ENCODE measurements at regions not wholly inside any gene's neighbourhood (a gene's known extent, or its start where the extent isn't known, plus 50 kb on each side); places are given as distances from the start of the nearest gene placed in this dataset.
A peak's percentile ranks its signal among the peaks of the same experiment; 100 is the strongest.

GRCh38 chr10:114767101-114767985, 54.2 kb upstream of the FHIP2A start:
- POLR2A ChIA-PET = interaction anchor here (0.7 kb wide), 2 partner anchors 55 to 82 kb away, joined by 3 to 4 read pairs; no protein-coding TSS in a partner anchor
- H3K27me3 ChIP-seq (ENCODE audit: control insufficient read depth, insufficient read depth, low read length) = no peaks in the 10 kb centered on the region
- no peak for TF ChIP-seq CTCF (IDR thresholded peaks at IDR 0.05; ENCODE audit: low read depth, low read length)
- CTCF ChIA-PET = interaction anchor here (0.8 to 1.0 kb wide), 3 partner anchors 19 to 464 kb away, joined by 3 read pairs; partner anchors contain the start of gene FHIP2A
- no peaks in the 10 kb centered on the region for H3K9me3 ChIP-seq (ENCODE audit: control insufficient read depth, insufficient read depth, low read length)
- H3K27ac ChIP-seq (ENCODE audit: low read depth, low read length) = no peak overlapping the region
- DNase-seq (ENCODE audit: low read depth, low spot score) = peak; percentile 24
- H3K4me3 ChIP-seq (ENCODE audit: low read depth, low read length) = peak overlapping the region; percentile 65

- no peaks in the 10 kb centered on the region for H3K9me3 ChIP-seq (ENCODE audit: control insufficient read depth, insufficient read depth, low read length)
- ChIA-PET CTCF (no interaction called here), POLR2A (interaction anchor here (0.7 kb wide), 1 partner anchor 83 kb away, joined by 4 read pairs; no protein-coding TSS in a partner anchor)
- no peak overlapping the region for H3K27ac ChIP-seq (ENCODE audit: low read depth, low read length)
- H3K27me3 ChIP-seq (ENCODE audit: control insufficient read depth, insufficient read depth, low read length) = no peaks in the 10 kb centered on the region
- TF ChIP-seq CTCF (IDR thresholded peaks at IDR 0.05; ENCODE audit: low read depth, low read length) = no peak
- DNase-seq (ENCODE audit: low read depth, low spot score) = no peak
- peak overlapping the region; percentile 65 for H3K4me3 ChIP-seq (ENCODE audit: low read depth, low read length)
Observed at GRCh38 chr10:114767986-114768821, 53.4 kb upstream of the FHIP2A start.

- Histone ChIP-seq H3K9me3 (ENCODE audit: control insufficient read depth, insufficient read depth, low read length) (no peaks in the 10 kb centered on the region), H3K27ac (ENCODE audit: low read depth, low read length) (no peak overlapping the region), H3K4me3 (ENCODE audit: low read depth, low read length) (no peak overlapping the region), H3K27me3 (ENCODE audit: control insufficient read depth, insufficient read depth, low read length) (no peaks in the 10 kb centered on the region)
- no peak for DNase-seq (ENCODE audit: low read depth, low spot score)
- no peak for TF ChIP-seq CTCF (IDR thresholded peaks at IDR 0.05; ENCODE audit: low read depth, low read length)
- POLR2A ChIA-PET = no interaction called here
- CTCF ChIA-PET = no interaction called here
Observed at GRCh38 chr10:114770009-114770408, 51.6 kb upstream of the FHIP2A start.

- Histone ChIP-seq H3K27ac (ENCODE audit: low read depth, low read length) (no peak overlapping the region), H3K27me3 (ENCODE audit: control insufficient read depth, insufficient read depth, low read length) (no peaks in the 10 kb centered on the region), H3K4me3 (ENCODE audit: low read depth, low read length) (no peak overlapping the region), H3K9me3 (ENCODE audit: control insufficient read depth, insufficient read depth, low read length) (no peaks in the 10 kb centered on the region)
- CTCF ChIA-PET = interaction anchor here (1.3 kb wide), 1 partner anchor 18 kb away, joined by 3 read pairs; no protein-coding TSS in a partner anchor
- no peak for TF ChIP-seq CTCF (IDR thresholded peaks at IDR 0.05; ENCODE audit: low read depth, low read length)
- DNase-seq (ENCODE audit: low read depth, low spot score) = no peak
- POLR2A ChIA-PET = no interaction called here
Observed at GRCh38 chr10:114771157-114771556, 50.4 kb upstream of the FHIP2A start.
